ENCODE measurements at regions not wholly inside any gene's neighbourhood (a gene's known extent, or its start where the extent isn't known, plus 50 kb on each side); places are given as distances from the start of the nearest gene placed in this dataset.

- DNase-seq (ENCODE audit: low spot score), result no peak
These were observed 160.6 kb downstream of the GADD45G start for GRCh38 chr9:89765211-89765946.

- DNase-seq (ENCODE audit: low spot score), result no peak
These were observed 162.2 kb downstream of the GADD45G start for GRCh38 chr9:89766991-89767390.

GRCh38 chr9:89768051-89768450 is 163.2 kb downstream of the GADD45G start:
- no peak for DNase-seq (ENCODE audit: low spot score)

- no peak for DNase-seq (ENCODE audit: low spot score)
These were observed 163.8 kb downstream of the GADD45G start for GRCh38 chr9:89768650-89769071.

GRCh38 chr9:89770531-89771174 is 165.8 kb downstream of the GADD45G start:
- DNase-seq (ENCODE audit: low spot score), result peak; percentile 75

GRCh38 chr9:89771205-89771604 is 166.4 kb downstream of the GADD45G start:
- DNase-seq (ENCODE audit: low spot score), result no peak

GRCh38 chr9:89773170-89773569 is 168.4 kb downstream of the GADD45G start:
- DNase-seq (ENCODE audit: low spot score), result no peak

- DNase-seq (ENCODE audit: low spot score), result peak; percentile 45
These were observed 170.1 kb downstream of the GADD45G start for GRCh38 chr9:89774858-89775370.

- no peak for DNase-seq (ENCODE audit: low spot score)
These were observed 170.8 kb downstream of the GADD45G start for GRCh38 chr9:89775641-89776040.

- peak; percentile 53 for DNase-seq (ENCODE audit: low spot score)
These were observed 172.1 kb downstream of the GADD45G start for GRCh38 chr9:89776795-89777525.

- peak; percentile 67 for DNase-seq (ENCODE audit: low spot score)
These were observed 172.7 kb downstream of the GADD45G start for GRCh38 chr9:89777544-89777943.

- DNase-seq (ENCODE audit: low spot score), result peak; percentile 57
These were observed 173.6 kb downstream of the GADD45G start for GRCh38 chr9:89778100-89779090.

- no peak for DNase-seq (ENCODE audit: low spot score)
These were observed 174.8 kb downstream of the GADD45G start for GRCh38 chr9:89779405-89780203.

- no peak for DNase-seq (ENCODE audit: low spot score)
These were observed 176.1 kb downstream of the GADD45G start for GRCh38 chr9:89780959-89781358.

GRCh38 chr9:89781838-89782540 is 177.2 kb downstream of the GADD45G start:
- no peak for DNase-seq (ENCODE audit: low spot score)

GRCh38 chr9:89786655-89787054 is 181.8 kb downstream of the GADD45G start:
- no peak for DNase-seq (ENCODE audit: low spot score)

GRCh38 chr9:89787595-89787994 is 182.8 kb downstream of the GADD45G start:
- no peak for DNase-seq (ENCODE audit: low spot score)

GRCh38 chr9:89788434-89788833 is 183.6 kb downstream of the GADD45G start:
- no peak for DNase-seq (ENCODE audit: low spot score)

- DNase-seq (ENCODE audit: low spot score), result no peak
These were observed 185.2 kb downstream of the GADD45G start for GRCh38 chr9:89789922-89790510.
